RWPE1 (cell line): ENCODE measurements at regions not wholly inside any gene's neighbourhood (a gene's known extent, or its start where the extent isn't known, plus 50 kb on each side); places are given as distances from the start of the nearest gene placed in this dataset.

Experiments used
- CTCF ChIA-PET: fragments of 350-600 bp; sonication (Branson Sonifier 250); formaldehyde crosslinking; extraction: SDS; loops from one replicate; lab custom pipeline; 2021; lab: Yijun Ruan, JAX
- POLR2A ChIA-PET: fragments of 400-600 bp; formaldehyde crosslinking; extraction: SDS; loops from one replicate; lab custom pipeline; 2020; ENCODE audit warnings: antibody characterized with exemption; ENCODE audit not compliant: low non-redundant PET; lab: Yijun Ruan, JAX
- DNase-seq: peaks from one replicate; pipeline ENCODE4 v3.0.0; 2012; ENCODE audit warnings: low spot score
- H3K27ac ChIP-seq: fragments of 450-650 bp; 2 replicates; pipeline ENCODE4 v1.5.1; 2017
- TF ChIP-seq, protein P1 (sequence below): fragments of 450-650 bp; conservative IDR thresholded peaks from 2 replicates; pipeline ENCODE4 v1.5.1; 2017; ENCODE audit warnings: low read depth, mild to moderate bottlenecking

- CTCF ChIA-PET: interaction anchor here (0.8 kb wide), 1 partner anchor 338 kb away, joined by 4 read pairs; no protein-coding TSS in a partner anchor
- no peak for DNase-seq
- TF ChIP-seq, protein P1, sequence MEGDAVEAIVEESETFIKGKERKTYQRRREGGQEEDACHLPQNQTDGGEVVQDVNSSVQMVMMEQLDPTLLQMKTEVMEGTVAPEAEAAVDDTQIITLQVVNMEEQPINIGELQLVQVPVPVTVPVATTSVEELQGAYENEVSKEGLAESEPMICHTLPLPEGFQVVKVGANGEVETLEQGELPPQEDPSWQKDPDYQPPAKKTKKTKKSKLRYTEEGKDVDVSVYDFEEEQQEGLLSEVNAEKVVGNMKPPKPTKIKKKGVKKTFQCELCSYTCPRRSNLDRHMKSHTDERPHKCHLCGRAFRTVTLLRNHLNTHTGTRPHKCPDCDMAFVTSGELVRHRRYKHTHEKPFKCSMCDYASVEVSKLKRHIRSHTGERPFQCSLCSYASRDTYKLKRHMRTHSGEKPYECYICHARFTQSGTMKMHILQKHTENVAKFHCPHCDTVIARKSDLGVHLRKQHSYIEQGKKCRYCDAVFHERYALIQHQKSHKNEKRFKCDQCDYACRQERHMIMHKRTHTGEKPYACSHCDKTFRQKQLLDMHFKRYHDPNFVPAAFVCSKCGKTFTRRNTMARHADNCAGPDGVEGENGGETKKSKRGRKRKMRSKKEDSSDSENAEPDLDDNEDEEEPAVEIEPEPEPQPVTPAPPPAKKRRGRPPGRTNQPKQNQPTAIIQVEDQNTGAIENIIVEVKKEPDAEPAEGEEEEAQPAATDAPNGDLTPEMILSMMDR: no peak
- POLR2A ChIA-PET: no interaction called here
- H3K27ac ChIP-seq: no peak overlapping the region
Measured at GRCh38 chr3:194982472-194982871, 288.5 kb downstream of the XXYLT1 start.

GRCh38 chr3:194983121-194983520 lies 287.8 kb downstream of the XXYLT1 start:
- no peak overlapping the region for H3K27ac ChIP-seq
- CTCF ChIA-PET: interaction anchor here (0.8 kb wide), 1 partner anchor 339 kb away, joined by 4 read pairs; no protein-coding TSS in a partner anchor
- no peak for DNase-seq
- TF ChIP-seq, protein P1: no peak
- POLR2A ChIA-PET: no interaction called here

DNA sequence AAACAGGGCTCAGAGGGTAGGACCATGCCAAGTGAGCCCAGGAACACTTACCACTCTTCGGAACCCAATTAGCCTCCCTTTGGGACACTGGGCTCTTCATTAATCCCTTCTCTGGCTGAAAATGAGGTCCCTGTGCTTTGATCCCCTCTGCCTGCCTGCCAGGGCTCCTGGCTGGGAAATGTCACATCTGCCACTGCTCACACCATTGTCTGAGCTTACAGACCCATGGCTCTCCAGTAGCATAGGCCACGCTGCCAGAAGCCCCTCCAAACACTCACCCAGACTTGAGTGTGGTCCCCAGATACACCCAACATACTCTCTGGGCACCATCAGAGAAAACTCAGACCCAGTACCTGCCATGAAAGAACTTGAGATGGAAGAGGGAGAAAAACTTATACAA lies 287.3 kb downstream of the XXYLT1 start:
- TF ChIP-seq, protein P1: no peak
- no peak for DNase-seq
- no peak overlapping the region for H3K27ac ChIP-seq
- ChIA-PET POLR2A (no interaction called here), CTCF (interaction anchor here (0.6 kb wide), 1 partner anchor 77 kb away, joined by 3 read pairs; no protein-coding TSS in a partner anchor)

GRCh38 chr3:194984066-194984465 lies 286.9 kb downstream of the XXYLT1 start:
- no peak overlapping the region for H3K27ac ChIP-seq
- ChIA-PET POLR2A (no interaction called here), CTCF (interaction anchor here (0.6 kb wide), 1 partner anchor 77 kb away, joined by 3 read pairs; no protein-coding TSS in a partner anchor)
- DNase-seq: no peak
- TF ChIP-seq, protein P1: no peak

- ChIA-PET CTCF (interaction anchor here (1.0 kb wide), 1 partner anchor 122 kb away, joined by 3 read pairs; no protein-coding TSS in a partner anchor), POLR2A (no interaction called here)
- H3K27ac ChIP-seq: no peak overlapping the region
- TF ChIP-seq, protein P1: no peak
- no peak for DNase-seq
Measured at GRCh38 chr3:194984622-194985021, 286.3 kb downstream of the XXYLT1 start.

GRCh38 chr3:194985031-194985578 lies 285.9 kb downstream of the XXYLT1 start:
- POLR2A ChIA-PET: no interaction called here
- CTCF ChIA-PET: interaction anchor here (1.0 kb wide), 1 partner anchor 122 kb away, joined by 3 read pairs; no protein-coding TSS in a partner anchor
- H3K27ac ChIP-seq: no peak overlapping the region
- DNase-seq: no peak
- TF ChIP-seq, protein P1: no peak
